GM18508 (cell line): ENCODE measurements at regions not wholly inside any gene's neighbourhood (a gene's known extent, or its start where the extent isn't known, plus 50 kb on each side); places are given as distances from the start of the nearest gene placed in this dataset.
"Not testable (repeated sequence)": the region's sequence is repeated elsewhere in the genome, so short reads cannot be mapped to it uniquely, and the experiment has no call there.

Source experiments
- ATAC-seq: cut with Tn5 transposase; IDR thresholded peaks from one replicate; pipeline ENCODE4 v1.9.1; 2021; ENCODE audit warnings: moderate number of reproducible peaks; ENCODE audit not compliant: insufficient read depth, unreplicated experiment

DNA sequence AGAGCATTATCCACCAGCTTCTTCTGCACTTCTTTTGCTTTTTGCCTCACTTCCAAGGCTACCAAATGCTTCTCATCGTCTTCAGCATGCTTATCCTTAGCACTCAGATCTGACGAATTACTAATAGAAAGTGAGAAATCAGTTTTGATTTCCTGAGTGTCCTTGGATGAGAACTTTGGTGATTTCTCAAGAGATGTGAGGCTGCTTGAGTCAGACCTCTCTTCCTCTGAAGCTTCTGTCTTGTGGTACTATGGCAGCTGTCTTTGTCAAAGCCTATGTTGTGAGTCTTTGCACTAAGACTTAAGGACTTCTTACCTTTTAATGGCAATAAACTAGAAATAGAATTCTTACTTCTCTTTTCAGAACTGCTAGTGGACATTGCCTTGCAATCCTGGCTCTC is 169.9 kb downstream of the CPE start:
- ATAC-seq = no peak

DNA sequence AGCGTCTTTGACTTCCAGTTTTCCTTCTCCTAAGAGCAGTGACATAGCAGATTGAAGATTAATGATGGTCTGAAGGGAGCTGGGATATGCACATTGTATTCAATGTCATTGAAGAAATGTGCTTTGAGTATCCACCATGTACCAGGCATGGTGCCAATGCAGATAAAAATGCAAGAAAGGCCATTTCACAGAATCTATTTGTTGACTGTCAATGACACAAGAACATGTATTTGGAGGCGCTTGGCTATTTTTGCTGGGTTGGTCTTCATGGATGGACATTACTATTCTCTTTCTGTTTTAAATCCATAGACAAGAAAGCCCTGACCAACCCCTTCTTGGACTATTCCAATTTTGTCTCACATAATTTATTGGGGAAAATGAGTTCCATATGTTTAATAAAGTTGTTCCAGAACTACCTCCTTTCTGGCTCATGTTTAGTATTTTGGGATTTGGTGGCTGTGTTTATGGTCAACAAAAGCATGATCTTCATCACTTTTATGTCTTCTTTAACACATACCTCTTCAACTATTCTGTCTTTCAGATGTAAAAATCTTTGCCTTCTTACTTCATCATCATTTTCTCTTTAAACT is 174.5 kb downstream of the CPE start:
- no peak for ATAC-seq

- no peak for ATAC-seq
These were observed 176.5 kb downstream of the CPE start for GRCh38 chr4:165555302-165555701.

GRCh38 chr4:165556383-165556782 is 177.6 kb downstream of the CPE start:
- no peak for ATAC-seq

DNA sequence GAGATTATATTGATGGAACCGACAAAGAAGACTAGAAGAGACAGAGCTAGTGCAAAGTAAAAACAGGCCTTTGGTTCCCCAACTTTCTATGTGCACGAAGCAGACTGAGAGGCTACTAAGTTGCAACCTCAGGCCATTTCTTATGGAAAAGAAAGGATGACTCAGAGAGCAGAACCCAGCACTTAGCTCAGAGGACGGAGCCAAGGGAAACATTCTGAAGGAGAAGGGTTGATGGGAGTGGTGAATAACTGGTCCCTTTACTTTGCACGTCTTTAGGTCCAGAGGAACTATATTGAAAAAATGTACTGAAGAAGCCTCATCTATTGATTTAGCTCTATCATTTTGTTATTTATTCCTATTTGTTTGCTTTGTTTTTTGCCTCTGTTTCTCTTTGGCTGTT is 182.1 kb downstream of the CPE start:
- no peak for ATAC-seq

DNA sequence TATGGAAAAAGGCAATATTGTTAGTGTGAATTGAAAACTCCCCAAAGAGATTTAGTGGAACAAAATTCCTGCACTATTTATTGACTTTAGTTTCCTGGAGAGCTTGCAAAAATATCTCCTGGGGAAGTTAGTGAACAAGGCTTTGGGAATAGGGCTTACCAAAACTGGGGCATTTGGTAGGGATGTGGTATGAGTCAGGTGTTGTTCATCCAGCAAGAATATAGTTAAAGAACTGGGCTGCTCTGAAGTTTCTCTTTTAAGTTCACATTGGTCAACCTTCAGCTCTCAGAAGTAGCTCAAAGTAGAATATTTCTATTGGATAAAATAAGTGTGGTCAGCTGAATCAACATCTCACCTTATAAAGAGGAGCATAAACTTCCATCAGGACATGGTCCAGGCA is 185.0 kb downstream of the CPE start:
- no peak for ATAC-seq

- ATAC-seq = no peak
These were observed 190.2 kb downstream of the CPE start for GRCh38 chr4:165569031-165569430.

GRCh38 chr4:165571476-165571875 is 192.7 kb downstream of the CPE start:
- ATAC-seq = not testable (repeated sequence)

- no peak for ATAC-seq
These were observed 201.6 kb downstream of the CPE start for GRCh38 chr4:165580351-165580905.

- ATAC-seq = no peak
These were observed 204.5 kb downstream of the CPE start for GRCh38 chr4:165583341-165583740.

GRCh38 chr4:165584916-165585315 is 206.1 kb downstream of the CPE start:
- ATAC-seq = no peak

DNA sequence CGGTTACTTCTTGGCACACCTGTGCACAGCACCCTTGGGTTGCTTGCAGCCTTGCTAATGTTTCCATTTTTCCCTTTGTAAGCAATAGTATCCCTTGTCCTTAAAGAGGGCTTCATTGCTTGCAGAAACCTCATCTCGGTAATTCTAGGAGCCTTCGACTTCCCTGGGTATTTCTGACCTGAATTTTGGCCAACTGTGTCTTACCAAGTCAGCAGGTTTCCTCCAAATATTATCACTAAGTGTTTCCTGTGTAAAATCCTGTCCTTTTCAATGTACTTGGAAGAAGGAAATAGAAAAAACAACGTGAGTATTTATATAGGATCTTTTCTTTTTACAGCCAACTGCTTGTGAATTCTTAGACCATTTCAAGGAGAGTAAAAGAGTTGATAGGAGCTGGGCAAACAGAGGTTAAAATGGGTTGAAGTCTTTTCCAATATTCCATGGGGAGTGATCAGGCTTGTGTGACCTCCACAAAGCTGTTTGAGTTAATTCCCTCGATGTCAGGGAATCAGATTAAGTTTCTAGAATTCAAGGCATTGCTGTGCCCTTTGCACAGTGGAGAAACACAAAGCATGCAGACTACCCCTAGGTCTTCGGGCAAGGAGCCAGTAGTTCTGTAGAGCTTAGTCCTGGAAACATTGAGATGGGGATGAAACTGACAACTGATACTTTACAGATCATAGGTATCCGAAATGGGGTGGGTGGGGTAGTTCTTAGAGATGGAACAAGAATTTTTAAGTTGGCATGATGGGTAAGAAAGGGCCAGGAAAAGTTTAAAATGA is 209.9 kb downstream of the CPE start:
- no peak for ATAC-seq

GRCh38 chr4:165592386-165592785 is 213.6 kb downstream of the CPE start:
- no peak for ATAC-seq

DNA sequence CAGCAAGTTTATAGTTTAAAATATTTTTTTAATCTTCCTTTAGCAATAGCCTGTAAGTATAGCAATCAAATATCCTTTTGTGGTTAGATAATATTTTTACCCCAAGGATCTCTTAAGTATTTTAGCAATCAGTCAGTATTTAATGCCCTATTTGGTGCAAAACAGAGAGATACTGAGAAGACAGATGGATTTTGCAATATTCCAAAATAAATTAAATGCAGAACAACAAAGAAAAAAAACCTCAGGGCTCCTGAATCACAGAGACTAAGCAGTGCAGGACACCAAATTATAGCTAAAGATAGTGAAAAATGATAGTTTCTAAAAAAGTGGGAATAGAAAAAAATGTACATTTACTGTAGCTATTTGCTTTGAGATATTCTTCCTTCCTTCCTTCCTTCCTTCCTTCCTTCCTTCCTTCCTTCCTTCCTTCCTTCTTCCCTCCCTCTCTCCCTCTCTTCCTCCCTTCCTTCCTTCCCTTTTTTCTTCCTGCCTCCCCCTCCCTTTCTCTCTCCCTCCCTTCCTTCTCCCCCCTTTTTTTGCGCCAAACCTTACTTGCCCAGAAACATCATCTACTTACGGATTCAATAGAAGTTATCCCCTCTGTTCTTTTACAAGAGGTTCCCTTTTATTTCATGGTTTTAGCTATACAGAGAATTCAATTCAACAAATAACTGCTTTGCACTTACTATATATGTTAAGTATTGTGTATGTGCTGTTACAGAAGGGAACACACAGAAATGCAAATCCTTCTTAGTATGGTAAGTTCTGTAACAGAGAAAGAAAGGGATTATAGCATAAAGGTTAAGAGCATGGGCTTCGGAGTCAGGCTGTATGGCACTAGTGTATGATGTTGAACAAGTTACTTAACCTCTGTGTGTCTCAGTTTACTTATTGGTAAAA is 219.0 kb downstream of the CPE start:
- no peak for ATAC-seq

DNA sequence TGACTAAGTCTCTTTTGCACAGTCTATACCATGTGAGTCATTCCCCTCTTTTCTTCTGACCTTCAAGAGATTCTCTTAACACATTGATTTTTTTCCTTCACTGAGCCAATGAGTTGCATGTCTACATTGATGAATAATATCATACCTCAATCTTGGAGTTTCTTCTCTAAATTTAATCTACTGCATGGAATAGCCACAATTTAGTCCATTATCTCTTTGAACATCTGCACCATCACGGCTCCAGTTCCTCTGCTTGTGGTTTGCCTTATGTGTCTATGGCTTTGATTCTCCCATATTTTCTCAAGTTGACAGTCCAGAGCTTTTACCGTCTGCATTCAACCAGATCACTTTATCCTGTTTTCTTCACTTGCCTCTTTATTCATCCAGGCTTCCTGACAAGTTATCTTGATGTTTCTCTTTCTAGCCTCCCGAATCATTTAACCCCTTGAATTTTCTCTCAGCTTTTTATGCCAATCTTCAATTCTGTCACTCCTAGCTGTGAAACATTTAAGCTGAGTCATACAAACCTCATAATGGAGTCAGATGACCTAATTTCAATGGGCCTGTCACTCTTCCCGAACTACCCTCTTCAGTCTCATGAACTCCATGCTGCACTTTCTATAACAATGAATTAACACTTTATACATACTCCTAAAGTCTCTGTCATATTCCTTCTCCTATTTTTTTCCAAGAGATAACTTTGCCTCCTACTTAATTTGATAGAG is 222.3 kb downstream of the CPE start:
- ATAC-seq = no peak

DNA sequence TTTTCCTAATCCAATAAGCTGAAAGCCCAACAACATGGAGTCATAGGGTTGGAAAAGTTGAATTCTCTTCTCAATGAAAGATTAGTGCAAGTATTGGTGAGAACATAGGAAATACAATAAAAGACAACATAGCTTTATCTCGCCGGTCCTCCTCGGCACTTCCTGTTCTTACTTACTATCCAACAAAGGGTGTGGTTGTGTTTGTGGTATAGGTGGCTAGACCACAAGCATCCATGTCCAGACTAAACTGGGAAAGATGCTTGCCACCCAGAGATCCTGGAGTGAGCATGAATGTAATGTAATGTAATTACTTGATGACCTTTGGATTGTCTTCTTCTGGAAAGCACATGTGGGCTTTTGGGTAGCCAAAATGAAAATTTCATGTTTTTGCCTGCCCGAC is 223.8 kb downstream of the CPE start:
- no peak for ATAC-seq

DNA sequence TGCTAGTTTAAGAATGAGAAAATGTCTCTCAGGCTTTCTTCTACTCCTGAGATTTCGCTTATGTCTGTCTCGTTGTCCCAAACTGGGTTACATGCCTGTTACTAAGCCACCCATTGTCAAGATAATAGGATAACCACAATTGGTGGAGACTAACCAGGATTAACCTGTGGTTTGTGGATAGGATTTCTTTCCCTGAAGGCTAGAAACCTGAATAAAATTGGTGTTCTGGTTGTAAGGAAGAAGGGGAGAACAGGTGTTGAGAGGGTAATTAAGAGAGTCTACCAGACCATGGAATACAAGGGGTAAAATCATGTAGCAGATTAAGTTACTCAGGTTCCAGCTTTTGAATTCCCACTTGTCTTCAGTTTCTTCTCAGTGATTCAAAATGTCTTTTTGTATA is 225.4 kb downstream of the CPE start:
- no peak for ATAC-seq

DNA sequence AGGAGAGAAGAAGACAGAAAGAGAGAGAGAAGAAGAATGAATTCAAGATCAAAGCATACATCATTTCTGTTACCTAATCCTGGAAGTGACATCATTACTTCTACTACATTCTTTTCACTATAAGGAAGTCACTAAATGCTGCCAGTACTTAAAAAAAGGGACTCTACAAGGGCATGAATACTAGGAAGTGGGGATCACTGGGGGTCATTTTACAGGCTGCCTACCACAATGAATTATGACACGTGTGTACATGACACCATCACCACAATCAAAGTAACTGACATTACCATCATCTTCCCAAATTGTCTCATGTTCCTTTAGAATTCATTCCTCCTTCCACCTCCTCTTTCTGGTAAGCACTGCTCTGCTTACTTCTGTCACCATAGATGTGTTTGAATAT is 227.0 kb downstream of the CPE start:
- ATAC-seq = no peak

DNA sequence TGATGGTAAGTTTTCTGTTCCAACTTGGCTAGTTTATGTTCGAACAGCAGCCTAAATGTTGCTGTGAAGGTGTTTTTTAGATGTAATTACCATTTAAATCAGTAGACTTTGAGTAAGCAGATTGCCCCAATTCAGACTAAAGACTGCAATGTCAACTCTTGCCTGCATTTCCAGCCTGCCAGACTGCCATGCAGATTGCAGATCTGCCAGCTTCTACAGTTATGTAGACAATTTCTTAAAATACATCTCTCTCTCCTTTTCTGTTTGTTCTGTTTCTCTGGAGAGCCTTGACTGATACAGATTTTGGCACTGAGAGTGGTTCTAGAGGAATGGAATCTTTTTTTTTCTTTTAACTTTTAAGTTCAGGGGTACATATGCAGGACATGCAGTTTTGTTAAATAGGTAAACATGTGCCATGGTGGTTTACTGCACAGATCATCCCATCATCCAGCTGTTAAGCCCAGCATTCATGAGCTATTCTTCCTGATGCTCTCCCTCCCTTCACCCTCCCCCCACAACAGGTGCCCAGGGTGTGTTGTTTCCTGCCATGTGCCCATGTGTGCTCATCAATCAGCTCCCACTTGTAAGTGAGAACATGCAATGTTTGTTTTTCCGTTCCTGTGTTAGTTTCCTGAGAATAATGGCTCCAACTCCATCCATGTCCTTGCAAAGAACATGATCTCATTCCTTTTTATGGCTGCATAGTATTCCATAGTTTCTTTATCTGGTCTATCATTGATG is 227.8 kb downstream of the CPE start:
- ATAC-seq = no peak

DNA sequence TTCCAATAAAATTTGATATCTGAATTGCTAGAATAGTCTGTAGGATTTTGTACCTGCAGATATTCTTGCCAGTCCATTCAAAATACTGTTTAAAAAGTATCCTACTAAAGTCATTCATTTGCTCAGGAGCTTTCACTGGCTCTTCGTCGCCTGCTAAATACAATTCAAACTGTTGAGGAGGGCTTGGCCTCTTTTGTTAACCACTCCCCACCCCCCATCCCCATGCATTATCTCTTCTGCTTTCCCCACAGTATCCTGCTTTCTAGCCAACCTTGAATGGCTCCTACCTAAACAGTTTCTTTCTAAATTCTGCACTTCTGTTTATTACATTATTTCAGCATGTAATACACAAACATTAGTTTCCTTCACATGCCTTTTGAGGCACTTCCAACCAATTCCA is 230.8 kb downstream of the CPE start:
- no peak for ATAC-seq
